Epithelial cell of proximal tubule (primary cell): ENCODE measurements at regions not wholly inside any gene's neighbourhood (a gene's known extent, or its start where the extent isn't known, plus 50 kb on each side); places are given as distances from the start of the nearest gene placed in this dataset.

Experiments used
- DNase-seq: peaks from one replicate; pipeline ENCODE4 v3.0.0-alpha.2; 2011; ENCODE audit warnings: low read depth
- H3K4me3 ChIP-seq: 2 replicates; pipeline ENCODE4 v1.5.1; 2011; ENCODE audit warnings: low read depth, mild to moderate bottlenecking, low read length
- CTCF ChIP-seq: conservative IDR thresholded peaks from 2 replicates; pipeline ENCODE4 v1.5.1; 2012; ENCODE audit warnings: low read depth, mild to moderate bottlenecking, low read length

GRCh38 chr1:22370190-22370498 lies 81.5 kb upstream of the ZBTB40 start:
- no peak for DNase-seq
- TF ChIP-seq CTCF = no peak

GRCh38 chr1:22371408-22371807 lies 80.2 kb upstream of the ZBTB40 start:
- no peak overlapping the region for H3K4me3 ChIP-seq
- no peak for DNase-seq
- TF ChIP-seq CTCF = no peak

More at GRCh38 chr1:22370190-22370498, 81.5 kb upstream of the ZBTB40 start:
- no peak overlapping the region for H3K4me3 ChIP-seq

GRCh38 chr1:22373252-22373651 lies 78.4 kb upstream of the ZBTB40 start:
- no peak for DNase-seq
- TF ChIP-seq CTCF = no peak
- no peak overlapping the region for H3K4me3 ChIP-seq

- no peak for TF ChIP-seq CTCF
- no peak for DNase-seq
- no peak overlapping the region for H3K4me3 ChIP-seq
Measured at GRCh38 chr1:22374001-22374400, 77.7 kb upstream of the ZBTB40 start.

GRCh38 chr1:22375601-22376000 lies 76.0 kb upstream of the ZBTB40 start:
- DNase-seq = no peak
- TF ChIP-seq CTCF = no peak
- H3K4me3 ChIP-seq = no peak overlapping the region

GRCh38 chr1:22376001-22376400 lies 75.7 kb upstream of the ZBTB40 start:
- TF ChIP-seq CTCF = no peak
- no peak overlapping the region for H3K4me3 ChIP-seq
- DNase-seq = no peak

- no peak overlapping the region for H3K4me3 ChIP-seq
- DNase-seq = no peak
- no peak for TF ChIP-seq CTCF
Measured at GRCh38 chr1:22376546-22376945, 75.1 kb upstream of the ZBTB40 start.
